Hepatocyte (in vitro differentiated cells): ENCODE measurements at regions not wholly inside any gene's neighbourhood (a gene's known extent, or its start where the extent isn't known, plus 50 kb on each side); places are given as distances from the start of the nearest gene placed in this dataset.

ENCODE experiments used
- DNase-seq: peaks from one replicate; pipeline ENCODE4 v3.0.0-alpha.2; 2016; ENCODE audit warnings: low spot score
- H2AFZ ChIP-seq: fragments of 200-600 bp; sonication (generic); 2 replicates; pipeline ENCODE4 v1.6.0; 2016; ENCODE audit warnings: antibody characterized with exemption, mild to moderate bottlenecking
- H3K27ac ChIP-seq: fragments of 200-600 bp; sonication (generic); 2 replicates; pipeline ENCODE4 v1.5.1; 2016; ENCODE audit warnings: mild to moderate bottlenecking
- H3K27me3 ChIP-seq: fragments of 200-600 bp; sonication (generic); 2 replicates; pipeline ENCODE4 v1.6.1; 2016
- H3K36me3 ChIP-seq: fragments of 200-600 bp; sonication (generic); replicated peaks from 2 replicates; pipeline ENCODE4 v1.5.1; 2016; ENCODE audit warnings: low read depth; ENCODE audit not compliant: insufficient read depth
- H3K4me1 ChIP-seq: fragments of 200-600 bp; sonication (generic); 2 replicates; pipeline ENCODE4 v1.5.1; 2016; ENCODE audit warnings: mild to moderate bottlenecking, moderate library complexity; ENCODE audit not compliant: insufficient read depth
- H3K4me2 ChIP-seq: fragments of 200-600 bp; sonication (generic); 2 replicates; pipeline ENCODE4 v1.6.0; 2016
- H3K4me3 ChIP-seq: fragments of 200-600 bp; sonication (generic); 2 replicates; pipeline ENCODE4 v1.5.1; 2016; ENCODE audit warnings: mild to moderate bottlenecking
- H3K79me2 ChIP-seq: fragments of 200-600 bp; sonication (generic); 2 replicates; pipeline ENCODE4 v1.6.0; 2017; ENCODE audit warnings: mild to moderate bottlenecking
- H3K9me2 ChIP-seq: fragments of 200-600 bp; sonication (generic); replicated peaks from 2 replicates; pipeline ENCODE4 v1.6.0; 2017; ENCODE audit warnings: mild to moderate bottlenecking; ENCODE audit not compliant: insufficient read depth
- H3K9me3 ChIP-seq: fragments of 200-600 bp; sonication (generic); 2 replicates; pipeline ENCODE4 v1.5.1; 2016; ENCODE audit warnings: low read depth, mild to moderate bottlenecking
- H4K20me1 ChIP-seq: fragments of 200-600 bp; sonication (generic); 2 replicates; pipeline ENCODE4 v1.6.0; 2016; ENCODE audit warnings: mild to moderate bottlenecking; ENCODE audit not compliant: insufficient read depth, poor library complexity, severe bottlenecking
- CTCF ChIP-seq: fragments of 200-600 bp; sonication (generic); IDR thresholded peaks from 2 replicates; pipeline ENCODE4 v1.5.1; 2016; ENCODE audit warnings: antibody characterized with exemption, mild to moderate bottlenecking; ENCODE audit not compliant: poor library complexity
- EZH2 ChIP-seq: fragments of 200-600 bp; sonication (generic); IDR thresholded peaks from 2 replicates; pipeline ENCODE4 v1.6.1; 2016; ENCODE audit warnings: antibody characterized with exemption, mild to moderate bottlenecking, borderline replicate concordance
- EZH2phosphoT487 ChIP-seq: fragments of 200-600 bp; sonication (generic); IDR thresholded peaks from one replicate; pipeline ENCODE4 v1.6.1; 2018; ENCODE audit warnings: antibody characterized with exemption, mild to moderate bottlenecking, low read depth, moderate library complexity; ENCODE audit not compliant: unreplicated experiment, severe bottlenecking
- WGBS: methylation state at CpG from one replicate; pipeline ENCODE4 v1.1.6; 2016; ENCODE audit warnings: low lambda C conversion rate; ENCODE audit errors: missing lambda C conversion rate; 5-methylcytosine and 5-hydroxymethylcytosine counted together

GRCh38 chr3:22063500-22063899, 312.5 kb upstream of the ZNF385D start:
- no peak overlapping the region for H2AFZ ChIP-seq
- no peak overlapping the region for H3K27ac ChIP-seq
- H3K4me2 ChIP-seq, result no peak overlapping the region
- peaks cover 2% of the 10 kb centered on the region for H3K9me2 ChIP-seq
- no peaks in the 10 kb centered on the region for H3K27me3 ChIP-seq
- TF ChIP-seq EZH2 (no peak), CTCF (no peak), EZH2phosphoT487 (no peak)
- H3K36me3 ChIP-seq, result no peaks in the 10 kb centered on the region
- 89% methylated on average over 3 of the region's 3 CpGs for WGBS
- H3K4me1 ChIP-seq, result no peaks in the 10 kb centered on the region
- H3K9me3 ChIP-seq, result no peaks in the 10 kb centered on the region
- no peaks in the 10 kb centered on the region for H4K20me1 ChIP-seq
- no peak overlapping the region for H3K4me3 ChIP-seq
- no peaks in the 10 kb centered on the region for H3K79me2 ChIP-seq
- DNase-seq, result no peak

GRCh38 chr3:22068619-22069018, 317.6 kb upstream of the ZNF385D start:
- Histone ChIP-seq H3K9me2 (peaks cover 5% of the 10 kb centered on the region), H3K9me3 (no peaks in the 10 kb centered on the region), H3K4me3 (no peak overlapping the region), H3K4me2 (no peak overlapping the region), H3K27ac (no peak overlapping the region), H3K4me1 (no peaks in the 10 kb centered on the region), H3K79me2 (no peaks in the 10 kb centered on the region), H2AFZ (no peak overlapping the region), H3K36me3 (no peaks in the 10 kb centered on the region), H3K27me3 (no peaks in the 10 kb centered on the region), H4K20me1 (no peaks in the 10 kb centered on the region)
- 85% methylated on average over 2 of the region's 2 CpGs for WGBS
- TF ChIP-seq CTCF (no peak), EZH2 (no peak)
- no peak for DNase-seq

- Histone ChIP-seq H3K79me2 (no peaks in the 10 kb centered on the region), H3K9me2 (no peaks in the 10 kb centered on the region), H3K27me3 (no peaks in the 10 kb centered on the region), H3K27ac (no peak overlapping the region), H3K36me3 (no peaks in the 10 kb centered on the region), H4K20me1 (no peaks in the 10 kb centered on the region), H3K9me3 (no peaks in the 10 kb centered on the region), H3K4me3 (no peak overlapping the region), H3K4me1 (no peaks in the 10 kb centered on the region), H3K4me2 (no peak overlapping the region), H2AFZ (no peak overlapping the region)
- 82% methylated on average over 3 of the region's 3 CpGs for WGBS
- DNase-seq, result no peak
- TF ChIP-seq CTCF, result no peak
- no peak for TF ChIP-seq EZH2phosphoT487
- no peak for TF ChIP-seq EZH2
Observed at GRCh38 chr3:22088204-22088603, 337.2 kb upstream of the ZNF385D start.

GRCh38 chr3:22089284-22089683, 338.3 kb upstream of the ZNF385D start:
- no peaks in the 10 kb centered on the region for H3K9me2 ChIP-seq
- peak; percentile 64 for DNase-seq
- peak; percentile 68 for TF ChIP-seq CTCF
- no peak for TF ChIP-seq EZH2
- H2AFZ ChIP-seq, result no peak overlapping the region
- H3K36me3 ChIP-seq, result no peaks in the 10 kb centered on the region
- H3K79me2 ChIP-seq, result no peaks in the 10 kb centered on the region
- H3K27me3 ChIP-seq, result no peaks in the 10 kb centered on the region
- H4K20me1 ChIP-seq, result no peaks in the 10 kb centered on the region
- WGBS, result 10% methylated on average over 4 of the region's 4 CpGs
- no peak overlapping the region for H3K4me2 ChIP-seq
- no peaks in the 10 kb centered on the region for H3K4me1 ChIP-seq
- H3K9me3 ChIP-seq, result no peaks in the 10 kb centered on the region
- no peak overlapping the region for H3K27ac ChIP-seq
- no peak overlapping the region for H3K4me3 ChIP-seq
